ENCODE measurements at regions not wholly inside any gene's neighbourhood (a gene's known extent, or its start where the extent isn't known, plus 50 kb on each side); places are given as distances from the start of the nearest gene placed in this dataset.
"Not testable (repeated sequence)": the region's sequence is repeated elsewhere in the genome, so short reads cannot be mapped to it uniquely, and the experiment has no call there.

GRCh38 chr2:111624411-111625156 lies 259.4 kb downstream of the ANAPC1 start:
- Histone ChIP-seq H3K4me3 (ENCODE audit: control insufficient read depth in 1 of 2, extremely low read depth in 1 of 2, low read length in 1 of 2) (no peak overlapping the region), H3K27me3 (replicated peaks in 1 of 2; ENCODE audit: control insufficient read depth in 2 of 2, extremely low read depth in 1 of 2, insufficient read depth in 2 of 2, low read length in 1 of 2) (peaks cover 0 to 3% of the 10 kb centered on the region in 2 experiments), H3K9me3 (peaks cover 2% of the 10 kb centered on the region), H3K27ac (ENCODE audit: low read length) (no peak overlapping the region), H3K4me1 (ENCODE audit: control insufficient read depth in 1 of 2, extremely low read depth in 1 of 2, insufficient read depth in 2 of 2, low read length in 2 of 2) (peaks cover 0 to 3% of the 10 kb centered on the region in 2 experiments), H3K36me3 (ENCODE audit: control insufficient read depth in 2 of 2, extremely low read depth in 1 of 2, insufficient read depth in 1 of 2, low read length in 1 of 2) (no peaks in the 10 kb centered on the region)
- DNase-seq, result no peak
- CTCF ChIA-PET, result interaction anchor here (0.5 to 0.6 kb wide), 2 partner anchors 53 to 431 kb away, joined by 3 to 4 read pairs; no protein-coding TSS in a partner anchor
- no CpG with 5 or more reads among the region's 3 CpGs for WGBS (ENCODE audit: insufficient coverage)
- H3K4me3 Mint-ChIP-seq, result no peak overlapping the region
- peaks cover 17 to 29% (median 19%) of the 10 kb centered on the region in 3 donors for H3K9me3 Mint-ChIP-seq
- POLR2A ChIA-PET, result interaction anchor here in 1 of 2 donors (0.5 to 0.9 kb wide), 2 partner anchors 10 to 45 kb away, joined by 3 read pairs; no protein-coding TSS in a partner anchor
- peaks cover 8% of the 10 kb centered on the region for H3K36me3 Mint-ChIP-seq
- ATAC-seq (replicated peaks in 1 of 4), result no peak
- H3K4me1 Mint-ChIP-seq, result peaks cover 0 to 7% (median 0%) of the 10 kb centered on the region in 3 donors
- peaks cover 0 to 7% of the 10 kb centered on the region in 2 donors for H3K27me3 Mint-ChIP-seq
- H3K27ac Mint-ChIP-seq, result no peak overlapping the region

GRCh38 chr2:111625157-111625537 lies 258.8 kb downstream of the ANAPC1 start:
- H3K4me1 Mint-ChIP-seq; H3K4me3 Mint-ChIP-seq; H3K4me3 ChIP-seq (ENCODE audit: control insufficient read depth in 1 of 2, extremely low read depth in 1 of 2, low read length in 1 of 2); H3K27me3 Mint-ChIP-seq; H3K27me3 ChIP-seq (replicated peaks in 1 of 2; ENCODE audit: control insufficient read depth in 2 of 2, extremely low read depth in 1 of 2, insufficient read depth in 2 of 2, low read length in 1 of 2); DNase-seq; ATAC-seq (replicated peaks in 1 of 4); H3K4me1 ChIP-seq (ENCODE audit: control insufficient read depth in 1 of 2, extremely low read depth in 1 of 2, insufficient read depth in 2 of 2, low read length in 2 of 2); H3K27ac ChIP-seq (ENCODE audit: low read length); H3K9me3 ChIP-seq; H3K36me3 ChIP-seq (ENCODE audit: control insufficient read depth in 2 of 2, extremely low read depth in 1 of 2, insufficient read depth in 1 of 2, low read length in 1 of 2); H3K27ac Mint-ChIP-seq; H3K36me3 Mint-ChIP-seq: not testable (repeated sequence)
- CTCF ChIA-PET, result interaction anchor here (0.5 to 0.7 kb wide), 3 partner anchors 53 to 431 kb away, joined by 3 to 6 read pairs (median 4); no protein-coding TSS in a partner anchor
- WGBS (ENCODE audit: insufficient coverage), result no CpG with 5 or more reads among the region's 12 CpGs
- POLR2A ChIA-PET, result interaction anchor here in 1 of 2 donors (0.9 kb wide), 1 partner anchor 9 kb away, joined by 3 read pairs; no protein-coding TSS in a partner anchor
- H3K9me3 Mint-ChIP-seq, result peaks cover 19 to 35% (median 22%) of the 10 kb centered on the region in 3 donors

GRCh38 chr2:111626037-111626864 lies 257.7 kb downstream of the ANAPC1 start:
- no peak overlapping the region for H3K27ac ChIP-seq (ENCODE audit: low read length)

GRCh38 chr2:111626865-111627163 lies 257.2 kb downstream of the ANAPC1 start:
- Histone ChIP-seq H3K9me3 (peaks cover 4% of the 10 kb centered on the region), H3K27ac (ENCODE audit: low read length) (no peak overlapping the region), H3K4me1 (ENCODE audit: control insufficient read depth in 1 of 2, extremely low read depth in 1 of 2, insufficient read depth in 2 of 2, low read length in 2 of 2) (peaks cover 0 to 3% of the 10 kb centered on the region in 2 experiments), H3K27me3 (replicated peaks in 1 of 2; ENCODE audit: control insufficient read depth in 2 of 2, extremely low read depth in 1 of 2, insufficient read depth in 2 of 2, low read length in 1 of 2) (peaks cover 0 to 3% of the 10 kb centered on the region in 2 experiments), H3K4me3 (ENCODE audit: control insufficient read depth in 1 of 2, extremely low read depth in 1 of 2, low read length in 1 of 2) (no peak overlapping the region), H3K36me3 (ENCODE audit: control insufficient read depth in 2 of 2, extremely low read depth in 1 of 2, insufficient read depth in 1 of 2, low read length in 1 of 2) (no peaks in the 10 kb centered on the region)
- H3K4me1 Mint-ChIP-seq, result peaks cover 0 to 7% (median 0%) of the 10 kb centered on the region in 3 donors
- peaks cover 0 to 7% of the 10 kb centered on the region in 2 donors for H3K27me3 Mint-ChIP-seq
- no peak overlapping the region for H3K27ac Mint-ChIP-seq
- H3K36me3 Mint-ChIP-seq, result peaks cover 8% of the 10 kb centered on the region
- H3K4me3 Mint-ChIP-seq, result no peak overlapping the region
- H3K9me3 Mint-ChIP-seq, result peaks cover 25 to 45% (median 29%) of the 10 kb centered on the region in 3 donors
- CTCF ChIA-PET, result no interaction called here
- POLR2A ChIA-PET, result interaction anchor here in 1 of 2 donors (0.6 kb wide), 1 partner anchor 617 kb away, joined by 3 read pairs; no protein-coding TSS in a partner anchor
- no peak for DNase-seq
- no peak for ATAC-seq (replicated peaks in 1 of 4)

More at GRCh38 chr2:111626037-111626864, 257.7 kb downstream of the ANAPC1 start:
- Mint-ChIP-seq H3K27me3 (peaks cover 0 to 7% of the 10 kb centered on the region in 2 donors), H3K4me1 (peaks cover 0 to 7% (median 0%) of the 10 kb centered on the region in 3 donors), H3K4me3 (no peak overlapping the region), H3K27ac (no peak overlapping the region), H3K36me3 (peaks cover 8% of the 10 kb centered on the region), H3K9me3 (peaks cover 22 to 42% (median 29%) of the 10 kb centered on the region in 3 donors)
- peaks cover 0 to 3% of the 10 kb centered on the region in 2 experiments for H3K4me1 ChIP-seq (ENCODE audit: control insufficient read depth in 1 of 2, extremely low read depth in 1 of 2, insufficient read depth in 2 of 2, low read length in 2 of 2)
- CTCF ChIA-PET, result no interaction called here
- DNase-seq, result no peak
- ATAC-seq (replicated peaks in 1 of 4), result no peak
- WGBS (ENCODE audit: insufficient coverage), result no CpG with 5 or more reads among the region's 2 CpGs
- POLR2A ChIA-PET, result no interaction called here
- peaks cover 0 to 3% of the 10 kb centered on the region in 2 experiments for H3K27me3 ChIP-seq (replicated peaks in 1 of 2; ENCODE audit: control insufficient read depth in 2 of 2, extremely low read depth in 1 of 2, insufficient read depth in 2 of 2, low read length in 1 of 2)
- peaks cover 4% of the 10 kb centered on the region for H3K9me3 ChIP-seq
- H3K4me3 ChIP-seq (ENCODE audit: control insufficient read depth in 1 of 2, extremely low read depth in 1 of 2, low read length in 1 of 2), result no peak overlapping the region
- H3K36me3 ChIP-seq (ENCODE audit: control insufficient read depth in 2 of 2, extremely low read depth in 1 of 2, insufficient read depth in 1 of 2, low read length in 1 of 2), result no peaks in the 10 kb centered on the region

- Mint-ChIP-seq H3K4me1 (peaks cover 0 to 7% (median under 1%) of the 10 kb centered on the region in 3 donors), H3K27me3 (peaks cover 0 to 7% of the 10 kb centered on the region in 2 donors), H3K36me3 (peaks cover 8% of the 10 kb centered on the region), H3K9me3 (peaks cover 25 to 45% (median 29%) of the 10 kb centered on the region in 3 donors), H3K27ac (no peak overlapping the region), H3K4me3 (no peak overlapping the region)
- Histone ChIP-seq H3K4me1 (ENCODE audit: control insufficient read depth in 1 of 2, extremely low read depth in 1 of 2, insufficient read depth in 2 of 2, low read length in 2 of 2) (peaks cover 0 to 5% of the 10 kb centered on the region in 2 experiments), H3K27me3 (replicated peaks in 1 of 2; ENCODE audit: control insufficient read depth in 2 of 2, extremely low read depth in 1 of 2, insufficient read depth in 2 of 2, low read length in 1 of 2) (peaks cover 0 to 3% of the 10 kb centered on the region in 2 experiments), H3K9me3 (peaks cover 4% of the 10 kb centered on the region), H3K36me3 (ENCODE audit: control insufficient read depth in 2 of 2, extremely low read depth in 1 of 2, insufficient read depth in 1 of 2, low read length in 1 of 2) (no peaks in the 10 kb centered on the region), H3K4me3 (ENCODE audit: control insufficient read depth in 1 of 2, extremely low read depth in 1 of 2, low read length in 1 of 2) (no peak overlapping the region), H3K27ac (ENCODE audit: low read length) (no peak overlapping the region)
- DNase-seq (no peak), ATAC-seq (replicated peaks in 1 of 4) (no peak)
- 100% methylated on average over 1 of the region's 5 CpGs for WGBS (ENCODE audit: insufficient coverage)
- ChIA-PET POLR2A (interaction anchor here in 1 of 2 donors (0.6 kb wide), 1 partner anchor 618 kb away, joined by 3 read pairs; no protein-coding TSS in a partner anchor), CTCF (no interaction called here)
Measured at GRCh38 chr2:111627256-111627655, 256.7 kb downstream of the ANAPC1 start.

- Mint-ChIP-seq H3K9me3 (peaks cover 25 to 45% (median 29%) of the 10 kb centered on the region in 3 donors), H3K36me3 (peaks cover 8% of the 10 kb centered on the region), H3K4me3 (no peak overlapping the region), H3K4me1 (peaks cover 9 to 17% (median 9%) of the 10 kb centered on the region in 3 donors), H3K27me3 (peaks cover 3 to 10% of the 10 kb centered on the region in 2 donors), H3K27ac (no peak overlapping the region)
- peaks cover 0 to 3% of the 10 kb centered on the region in 2 experiments for H3K27me3 ChIP-seq (replicated peaks in 1 of 2; ENCODE audit: control insufficient read depth in 2 of 2, extremely low read depth in 1 of 2, insufficient read depth in 2 of 2, low read length in 1 of 2)
- POLR2A ChIA-PET, result no interaction called here
- ATAC-seq (replicated peaks in 1 of 4) (no peak), DNase-seq (no peak)
- CTCF ChIA-PET, result no interaction called here
- H3K9me3 ChIP-seq, result peaks cover 4% of the 10 kb centered on the region
- H3K36me3 ChIP-seq (ENCODE audit: control insufficient read depth in 2 of 2, extremely low read depth in 1 of 2, insufficient read depth in 1 of 2, low read length in 1 of 2), result no peaks in the 10 kb centered on the region
- H3K27ac ChIP-seq (ENCODE audit: low read length), result no peak overlapping the region
- H3K4me1 ChIP-seq (ENCODE audit: control insufficient read depth in 1 of 2, extremely low read depth in 1 of 2, insufficient read depth in 2 of 2, low read length in 2 of 2), result peaks cover 7 to 10% of the 10 kb centered on the region in 2 experiments
- no peak overlapping the region for H3K4me3 ChIP-seq (ENCODE audit: control insufficient read depth in 1 of 2, extremely low read depth in 1 of 2, low read length in 1 of 2)
- no CpG with 5 or more reads among the region's 1 CpG for WGBS (ENCODE audit: insufficient coverage)
Measured at GRCh38 chr2:111628221-111628620, 255.8 kb downstream of the ANAPC1 start.

Data from T-cell (primary cell).